PC-3 (cell line): ENCODE measurements at regions not wholly inside any gene's neighbourhood (a gene's known extent, or its start where the extent isn't known, plus 50 kb on each side); places are given as distances from the start of the nearest gene placed in this dataset.

Experiments
- EZH2 ChIP-seq: fragments of 300-600 bp; sonication (generic); IDR thresholded peaks from one replicate; pipeline ENCODE4 v1.6.1; 2017; ENCODE audit warnings: antibody characterized with exemption, mild to moderate bottlenecking, low read length; ENCODE audit not compliant: unreplicated experiment
- TF ChIP-seq, protein P1 (sequence below): fragments of 300-600 bp; sonication (generic); conservative IDR thresholded peaks from 2 replicates; pipeline ENCODE4 v1.5.1; 2017; ENCODE audit warnings: antibody characterized with exemption, low read depth, mild to moderate bottlenecking, low read length

DNA sequence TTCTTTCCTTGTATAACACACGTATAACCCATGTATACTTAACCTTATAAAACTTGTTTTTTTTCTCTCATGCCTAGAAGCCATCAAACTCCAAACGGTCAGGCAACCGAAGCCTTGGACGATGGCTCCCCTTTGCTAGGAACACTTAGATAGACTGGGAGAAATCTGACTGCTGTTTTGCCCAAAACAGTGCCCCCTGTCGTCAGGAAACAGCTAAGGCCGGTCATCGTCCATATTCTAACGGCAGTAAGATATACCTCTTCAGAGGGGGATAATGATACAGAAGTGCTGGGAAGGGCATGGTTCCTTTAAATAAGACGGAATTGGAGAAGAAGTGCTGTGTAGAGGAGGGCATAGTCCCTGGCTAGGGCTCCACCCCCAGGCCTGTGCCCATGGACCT, 130.5 kb downstream of the SLC41A2 start:
- TF ChIP-seq, protein P1, sequence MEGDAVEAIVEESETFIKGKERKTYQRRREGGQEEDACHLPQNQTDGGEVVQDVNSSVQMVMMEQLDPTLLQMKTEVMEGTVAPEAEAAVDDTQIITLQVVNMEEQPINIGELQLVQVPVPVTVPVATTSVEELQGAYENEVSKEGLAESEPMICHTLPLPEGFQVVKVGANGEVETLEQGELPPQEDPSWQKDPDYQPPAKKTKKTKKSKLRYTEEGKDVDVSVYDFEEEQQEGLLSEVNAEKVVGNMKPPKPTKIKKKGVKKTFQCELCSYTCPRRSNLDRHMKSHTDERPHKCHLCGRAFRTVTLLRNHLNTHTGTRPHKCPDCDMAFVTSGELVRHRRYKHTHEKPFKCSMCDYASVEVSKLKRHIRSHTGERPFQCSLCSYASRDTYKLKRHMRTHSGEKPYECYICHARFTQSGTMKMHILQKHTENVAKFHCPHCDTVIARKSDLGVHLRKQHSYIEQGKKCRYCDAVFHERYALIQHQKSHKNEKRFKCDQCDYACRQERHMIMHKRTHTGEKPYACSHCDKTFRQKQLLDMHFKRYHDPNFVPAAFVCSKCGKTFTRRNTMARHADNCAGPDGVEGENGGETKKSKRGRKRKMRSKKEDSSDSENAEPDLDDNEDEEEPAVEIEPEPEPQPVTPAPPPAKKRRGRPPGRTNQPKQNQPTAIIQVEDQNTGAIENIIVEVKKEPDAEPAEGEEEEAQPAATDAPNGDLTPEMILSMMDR = peak; percentile 70
- TF ChIP-seq EZH2 = no peak
